ENCODE measurements at regions not wholly inside any gene's neighbourhood (a gene's known extent, or its start where the extent isn't known, plus 50 kb on each side); places are given as distances from the start of the nearest gene placed in this dataset.

DNA sequence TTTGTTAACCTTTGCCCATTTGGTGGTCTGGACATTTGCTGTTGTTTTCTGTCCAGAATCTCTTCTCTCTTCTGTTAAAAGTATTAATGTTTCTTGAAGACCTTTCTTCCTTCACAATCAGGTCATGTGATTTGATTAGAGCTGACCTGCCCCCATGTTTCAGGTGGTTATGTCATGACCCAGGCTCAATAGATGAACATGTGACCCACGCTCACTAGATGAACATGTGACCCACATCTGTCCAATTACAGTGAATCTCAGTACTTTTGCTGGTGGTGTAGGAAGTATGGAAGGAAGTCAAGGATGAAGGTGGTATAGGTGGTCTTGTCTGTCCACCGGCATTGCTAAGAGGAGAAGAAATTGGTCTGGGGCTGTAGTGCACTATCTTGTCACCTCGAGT lies 289.1 kb upstream of the JAG1 start:
- H3K4me3 ChIP-seq, result no peak overlapping the region
- H3K36me3 ChIP-seq, result no peaks in the 10 kb centered on the region
- no peak for ATAC-seq
- no peak for TF ChIP-seq POLR2A (IDR thresholded peaks at IDR 0.05)
- TF ChIP-seq, protein P1, sequence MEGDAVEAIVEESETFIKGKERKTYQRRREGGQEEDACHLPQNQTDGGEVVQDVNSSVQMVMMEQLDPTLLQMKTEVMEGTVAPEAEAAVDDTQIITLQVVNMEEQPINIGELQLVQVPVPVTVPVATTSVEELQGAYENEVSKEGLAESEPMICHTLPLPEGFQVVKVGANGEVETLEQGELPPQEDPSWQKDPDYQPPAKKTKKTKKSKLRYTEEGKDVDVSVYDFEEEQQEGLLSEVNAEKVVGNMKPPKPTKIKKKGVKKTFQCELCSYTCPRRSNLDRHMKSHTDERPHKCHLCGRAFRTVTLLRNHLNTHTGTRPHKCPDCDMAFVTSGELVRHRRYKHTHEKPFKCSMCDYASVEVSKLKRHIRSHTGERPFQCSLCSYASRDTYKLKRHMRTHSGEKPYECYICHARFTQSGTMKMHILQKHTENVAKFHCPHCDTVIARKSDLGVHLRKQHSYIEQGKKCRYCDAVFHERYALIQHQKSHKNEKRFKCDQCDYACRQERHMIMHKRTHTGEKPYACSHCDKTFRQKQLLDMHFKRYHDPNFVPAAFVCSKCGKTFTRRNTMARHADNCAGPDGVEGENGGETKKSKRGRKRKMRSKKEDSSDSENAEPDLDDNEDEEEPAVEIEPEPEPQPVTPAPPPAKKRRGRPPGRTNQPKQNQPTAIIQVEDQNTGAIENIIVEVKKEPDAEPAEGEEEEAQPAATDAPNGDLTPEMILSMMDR (IDR thresholded peaks at IDR 0.05), result no peak
- no peaks in the 10 kb centered on the region for H3K27me3 ChIP-seq
- H3K4me1 ChIP-seq, result peaks cover 0 to 38% (median 12%) of the 10 kb centered on the region in 12 donors
- 66 to 86% (median 78%) methylated on average over 3 of the region's 3 CpGs for WGBS, 4 donors
- peak overlapping the region in 1 of 12 donors; percentile 32 for H3K27ac ChIP-seq
- intact Hi-C loops (cut with DNase I), result loop anchor here in 4 of 10 donors (5.0 to 10.0 kb wide), 3 partner anchors 101 to 291 kb away; partner anchors contain the start of gene JAG1 (in 4 of the 4)
- no peaks in the 10 kb centered on the region for H3K9me3 ChIP-seq
- no peak for DNase-seq

DNA sequence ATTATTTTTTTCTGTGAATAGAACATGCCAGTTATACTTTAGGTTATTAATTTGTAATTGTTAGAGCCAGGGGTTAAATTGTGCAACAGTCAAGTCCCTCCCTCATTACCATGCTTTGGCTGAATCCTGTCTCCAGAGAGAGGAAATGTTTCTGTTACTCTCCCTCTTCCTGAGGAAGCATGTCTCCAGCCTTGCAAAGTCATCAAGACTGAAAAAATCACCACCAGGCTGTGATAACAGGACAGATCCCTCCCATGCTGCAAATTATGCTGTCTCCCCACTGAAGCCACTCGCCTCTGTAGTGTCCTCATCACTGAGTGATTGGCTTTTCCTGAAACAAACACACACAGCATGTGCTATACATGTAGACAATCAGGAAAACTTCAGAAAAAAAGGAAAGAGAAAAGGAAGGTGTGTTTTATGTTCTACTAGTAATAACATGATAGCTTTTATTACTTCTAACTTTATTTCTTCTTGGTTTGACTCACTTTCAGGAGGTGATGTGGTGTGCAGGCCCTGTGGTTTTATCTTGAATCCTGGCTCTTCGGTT lies 290.0 kb upstream of the JAG1 start:
- intact Hi-C loops (cut with DNase I), result loop anchor here in 4 of 10 donors (5.0 to 10.0 kb wide), 3 partner anchors 101 to 291 kb away; partner anchors contain the start of gene JAG1 (in 4 of the 4)
- 46 to 58% (median 51%) methylated on average over 2 of the region's 2 CpGs for WGBS, 4 donors
- Histone ChIP-seq H3K27ac (peak overlapping the region in 8 of 12 donors; percentile 1 to 39 (median 30)), H3K36me3 (no peaks in the 10 kb centered on the region), H3K9me3 (no peaks in the 10 kb centered on the region), H3K4me1 (peaks cover 0 to 38% (median 12%) of the 10 kb centered on the region in 12 donors), H3K4me3 (no peak overlapping the region), H3K27me3 (no peaks in the 10 kb centered on the region)
- TF ChIP-seq, protein P1 (IDR thresholded peaks at IDR 0.05), result peak in 1 of 12 donors; percentile 23
- TF ChIP-seq POLR2A (IDR thresholded peaks at IDR 0.05), result no peak
- ATAC-seq (peak; percentile 61 to 91 (median 78)), DNase-seq (peak in 2 of 5 donors; percentile 16 to 28)

DNA sequence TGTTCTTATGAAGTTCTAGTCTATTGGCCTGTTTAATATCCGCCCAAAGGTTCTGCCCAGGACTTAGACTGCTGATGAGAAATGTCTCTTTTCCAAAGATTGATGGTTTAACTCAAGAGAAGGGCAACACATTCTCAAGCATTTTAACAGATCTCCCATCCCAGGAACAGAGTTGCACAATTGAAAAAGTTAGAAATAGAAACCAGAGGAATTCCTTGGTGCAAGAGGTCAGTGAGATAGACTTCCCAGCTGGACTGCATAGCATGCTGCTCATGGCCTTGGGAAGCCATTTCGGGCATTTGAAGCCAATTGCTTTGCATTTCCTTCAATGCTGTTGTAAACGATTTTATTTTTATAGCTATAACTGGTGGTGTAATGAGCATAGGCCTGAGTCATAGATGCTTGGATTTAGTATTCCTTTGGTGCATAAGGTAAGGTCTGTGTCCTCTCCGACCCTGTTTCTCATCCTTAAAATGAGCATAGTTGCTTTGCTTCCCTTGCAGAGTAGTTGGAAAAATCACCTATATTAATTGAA lies 292.2 kb upstream of the JAG1 start:
- 67 to 81% (median 78%) methylated on average over 4 of the region's 4 CpGs for WGBS, 4 donors
- H3K36me3 ChIP-seq, result no peaks in the 10 kb centered on the region
- TF ChIP-seq, protein P1 (IDR thresholded peaks at IDR 0.05), result no peak
- TF ChIP-seq POLR2A (IDR thresholded peaks at IDR 0.05), result no peak
- DNase-seq, result peak in 2 of 5 donors; percentile 27 to 33
- ATAC-seq, result peak in 3 of 4 donors; percentile 31 to 65 (median 48)
- H3K9me3 ChIP-seq, result no peaks in the 10 kb centered on the region
- H3K4me1 ChIP-seq, result peaks cover 0 to 38% (median 12%) of the 10 kb centered on the region in 12 donors
- no peak overlapping the region for H3K4me3 ChIP-seq
- intact Hi-C loops (cut with DNase I), result loop anchor here in 3 of 10 donors (5.0 to 10.0 kb wide), 2 partner anchors 46 to 291 kb away; partner anchors contain the start of gene JAG1 (in 3 of the 3)
- no peaks in the 10 kb centered on the region for H3K27me3 ChIP-seq
- peak overlapping the region in 6 of 12 donors; percentile 8 to 46 (median 28) for H3K27ac ChIP-seq

DNA sequence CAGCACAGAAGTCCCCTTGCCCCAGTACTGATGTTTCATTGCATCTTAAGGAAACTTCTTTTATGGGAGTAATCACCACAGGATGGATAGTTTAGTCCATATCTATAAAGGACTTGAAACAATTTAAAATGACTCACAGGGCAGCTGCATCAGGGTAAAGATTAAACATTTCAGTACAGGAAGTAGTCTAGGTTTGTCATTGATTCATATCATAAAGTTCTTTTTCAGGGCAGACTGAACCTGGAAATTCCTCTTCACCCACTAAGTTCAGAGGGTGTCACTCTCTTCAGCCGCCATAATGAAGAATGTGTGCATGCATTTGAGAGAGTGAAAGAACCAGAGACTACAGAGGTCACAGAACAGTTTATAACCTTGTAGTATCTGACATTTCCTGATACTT lies 296.3 kb upstream of the JAG1 start:
- Histone ChIP-seq H3K27ac (no peak overlapping the region), H3K36me3 (no peaks in the 10 kb centered on the region), H3K4me3 (no peak overlapping the region), H3K27me3 (no peaks in the 10 kb centered on the region), H3K9me3 (no peaks in the 10 kb centered on the region), H3K4me1 (peaks cover 0 to 9% (median 1%) of the 10 kb centered on the region in 12 donors)
- TF ChIP-seq POLR2A (IDR thresholded peaks at IDR 0.05), result no peak
- TF ChIP-seq, protein P1 (IDR thresholded peaks at IDR 0.05), result no peak
- no peak for ATAC-seq
- DNase-seq, result no peak
- WGBS, 4 donors, result 96 to 100% (median 100%) methylated on average over 1 of the region's 1 CpG
- intact Hi-C loops (cut with DNase I), result no loop called here
